NT2/D1 (cell line): ENCODE measurements at regions not wholly inside any gene's neighbourhood (a gene's known extent, or its start where the extent isn't known, plus 50 kb on each side); places are given as distances from the start of the nearest gene placed in this dataset.

Experiments
- SUZ12 ChIP-seq: IDR thresholded peaks from 2 replicates; pipeline ENCODE4 v1.6.1; 2011; ENCODE audit not compliant: insufficient read length, insufficient read depth; ENCODE audit errors: extremely low read depth
- YY1 ChIP-seq: IDR thresholded peaks from 2 replicates; pipeline ENCODE4 v1.6.1; 2011; ENCODE audit not compliant: insufficient read length, insufficient read depth
- ZNF274 ChIP-seq: IDR thresholded peaks from 2 replicates; pipeline ENCODE4 v1.6.1; 2011; ENCODE audit warnings: mild to moderate bottlenecking, low read depth, low read length

- no peak for TF ChIP-seq SUZ12
- TF ChIP-seq ZNF274: no peak
- TF ChIP-seq YY1: no peak
These were observed 178.3 kb upstream of the GYPA start for GRCh38 chr4:144318797-144319196.
